Loucy (cell line): ENCODE measurements at regions not wholly inside any gene's neighbourhood (a gene's known extent, or its start where the extent isn't known, plus 50 kb on each side); places are given as distances from the start of the nearest gene placed in this dataset.

Source experiments
- H2AFZ ChIP-seq: fragments of 200-600 bp; sonication (generic); 2 replicates; pipeline ENCODE4 v1.6.0; 2016; ENCODE audit warnings: antibody characterized with exemption, mild to moderate bottlenecking, low read length, moderate library complexity
- H3F3A ChIP-seq: fragments of 200-600 bp; 2 replicates; pipeline ENCODE4 v1.6.0; 2016; ENCODE audit warnings: antibody characterized with exemption, low read depth, mild to moderate bottlenecking
- H3K27me3 ChIP-seq: fragments of 200-600 bp; sonication (generic); 2 replicates; pipeline ENCODE4 v1.6.1; 2014; ENCODE audit warnings: low read length, mild to moderate bottlenecking; ENCODE audit not compliant: insufficient read depth, poor library complexity, severe bottlenecking
- H3K36me3 ChIP-seq: fragments of 200-600 bp; sonication (generic); 2 replicates; pipeline ENCODE4 v1.6.1; 2016; ENCODE audit warnings: low read length; ENCODE audit not compliant: insufficient read depth
- H3K4me1 ChIP-seq: fragments of 200-600 bp; sonication (generic); 2 replicates; pipeline ENCODE4 v1.5.1; 2014; ENCODE audit warnings: low read length, mild to moderate bottlenecking; ENCODE audit not compliant: insufficient read depth, poor library complexity, severe bottlenecking
- H3K4me2 ChIP-seq: fragments of 200-600 bp; sonication (generic); 2 replicates; pipeline ENCODE4 v1.6.0; 2014; ENCODE audit warnings: antibody characterized with exemption, low read length, low read depth, mild to moderate bottlenecking; ENCODE audit not compliant: poor library complexity, severe bottlenecking
- H3K4me3 ChIP-seq: fragments of 200-600 bp; sonication (generic); 2 replicates; pipeline ENCODE4 v1.5.1; 2014; ENCODE audit warnings: low read length, mild to moderate bottlenecking, mixed read lengths; ENCODE audit not compliant: poor library complexity, severe bottlenecking
- H3K79me2 ChIP-seq: fragments of 200-600 bp; sonication (generic); 2 replicates; pipeline ENCODE4 v1.6.1; 2014; ENCODE audit warnings: low read length; ENCODE audit not compliant: insufficient read depth
- H3K9ac ChIP-seq: fragments of 200-600 bp; sonication (generic); 2 replicates; pipeline ENCODE4 v1.6.0; 2014; ENCODE audit warnings: mild to moderate bottlenecking, low read depth, low read length, moderate library complexity; ENCODE audit not compliant: poor library complexity, severe bottlenecking
- H3K9me2 ChIP-seq: fragments of 200-600 bp; sonication (generic); replicated peaks from 2 replicates; pipeline ENCODE4 v1.6.1; 2016; ENCODE audit warnings: low read depth, low read length, mixed read lengths
- H3K9me3 ChIP-seq: fragments of 200-600 bp; sonication (generic); 2 replicates; pipeline ENCODE4 v1.6.1; 2014; ENCODE audit warnings: mild to moderate bottlenecking, antibody characterized with exemption, low read length, low read depth; ENCODE audit not compliant: insufficient read depth
- H4K20me1 ChIP-seq: fragments of 200-600 bp; sonication (generic); 2 replicates; pipeline ENCODE4 v1.6.0; 2014; ENCODE audit warnings: antibody characterized with exemption, low read length, mild to moderate bottlenecking; ENCODE audit not compliant: insufficient read depth, poor library complexity, severe bottlenecking
- CTCF ChIP-seq: fragments of 200-600 bp; sonication (generic); conservative IDR thresholded peaks from 2 replicates; pipeline ENCODE4 v1.5.1; 2014; ENCODE audit warnings: mild to moderate bottlenecking, antibody characterized with exemption, low read length
- EZH2phosphoT487 ChIP-seq: fragments of 200-600 bp; IDR thresholded peaks from 2 replicates; pipeline ENCODE4 v1.6.1; 2018; ENCODE audit warnings: antibody characterized with exemption, mild to moderate bottlenecking, moderate library complexity, borderline replicate concordance

- TF ChIP-seq EZH2phosphoT487 (no peak), CTCF (no peak)
- no peaks in the 10 kb centered on the region for H3K27me3 ChIP-seq
- H2AFZ ChIP-seq: no peak overlapping the region
- no peaks in the 10 kb centered on the region for H3K9me2 ChIP-seq
- H3K9ac ChIP-seq: no peak overlapping the region
- H3K9me3 ChIP-seq: peaks cover 5% of the 10 kb centered on the region; the same call in 1 of the 2 replicates
- no peak overlapping the region for H3K4me2 ChIP-seq
- H3F3A ChIP-seq: no peaks in the 10 kb centered on the region
- no peaks in the 10 kb centered on the region for H3K4me1 ChIP-seq
- no peaks in the 10 kb centered on the region for H3K36me3 ChIP-seq
- no peak overlapping the region for H3K4me3 ChIP-seq
- H4K20me1 ChIP-seq: no peaks in the 10 kb centered on the region
- H3K79me2 ChIP-seq: no peaks in the 10 kb centered on the region
Measured at GRCh38 chr7:156167417-156167807, 355.1 kb upstream of the SHH start.

- H3K4me3 ChIP-seq: no peak overlapping the region
- no peak overlapping the region for H2AFZ ChIP-seq
- H3K79me2 ChIP-seq: no peaks in the 10 kb centered on the region
- no peaks in the 10 kb centered on the region for H4K20me1 ChIP-seq
- H3K4me1 ChIP-seq: no peaks in the 10 kb centered on the region
- no peaks in the 10 kb centered on the region for H3K9me2 ChIP-seq
- no peak overlapping the region for H3K4me2 ChIP-seq
- TF ChIP-seq CTCF (no peak), EZH2phosphoT487 (no peak)
- no peaks in the 10 kb centered on the region for H3F3A ChIP-seq
- H3K27me3 ChIP-seq: no peaks in the 10 kb centered on the region
- H3K9ac ChIP-seq: no peak overlapping the region
- H3K36me3 ChIP-seq: no peaks in the 10 kb centered on the region
- peaks cover 5% of the 10 kb centered on the region; the same call in 1 of the 2 replicates for H3K9me3 ChIP-seq
Measured at GRCh38 chr7:156166692-156167416, 354.6 kb upstream of the SHH start.

DNA sequence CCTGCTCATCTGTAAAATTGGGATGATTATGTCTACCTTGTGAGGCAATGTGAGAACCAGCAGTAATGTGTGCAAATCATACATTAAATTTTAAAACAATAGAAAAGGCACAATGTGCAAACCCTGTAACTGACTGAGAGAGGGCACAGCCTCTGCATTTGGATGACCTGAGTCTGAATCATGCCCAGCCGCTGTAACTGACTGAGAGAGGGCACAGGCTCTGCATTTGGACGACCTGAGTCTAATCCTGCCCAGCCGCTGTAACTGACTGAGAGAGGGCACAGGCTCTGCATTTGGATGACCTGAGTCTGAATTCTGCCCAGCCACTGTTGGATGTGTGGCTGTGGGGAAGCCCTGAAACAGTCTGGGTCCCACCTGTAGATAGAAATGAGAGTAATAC is 351.5 kb upstream of the SHH start:
- TF ChIP-seq CTCF (no peak), EZH2phosphoT487 (no peak)
- H3F3A ChIP-seq: no peaks in the 10 kb centered on the region
- H3K27me3 ChIP-seq: no peaks in the 10 kb centered on the region
- no peak overlapping the region for H3K4me2 ChIP-seq
- no peaks in the 10 kb centered on the region for H3K36me3 ChIP-seq
- H3K4me3 ChIP-seq: no peak overlapping the region
- H3K79me2 ChIP-seq: no peaks in the 10 kb centered on the region
- H4K20me1 ChIP-seq: no peaks in the 10 kb centered on the region
- H3K9me3 ChIP-seq: peaks cover 3% of the 10 kb centered on the region; the same call in 1 of the 2 replicates
- no peak overlapping the region for H3K9ac ChIP-seq
- no peaks in the 10 kb centered on the region for H3K4me1 ChIP-seq
- H3K9me2 ChIP-seq: no peaks in the 10 kb centered on the region
- no peak overlapping the region for H2AFZ ChIP-seq
